ENCODE measurements at regions not wholly inside any gene's neighbourhood (a gene's known extent, or its start where the extent isn't known, plus 50 kb on each side); places are given as distances from the start of the nearest gene placed in this dataset.

GRCh38 chr18:6649421-6650126 is 79.9 kb upstream of the ARHGAP28 start:
- no peak for TF ChIP-seq POLR2A (IDR thresholded peaks at IDR 0.05)
- intact Hi-C loops (cut with DNase I) = no loop called here

GRCh38 chr18:6650127-6650507 is 79.4 kb upstream of the ARHGAP28 start:
- peak overlapping the region in 3 of 4 donors; percentile 38 to 58 (median 55) for H3K27ac ChIP-seq
- DNase-seq (peak; percentile 79 to 87 (median 82)), ATAC-seq (peak; percentile 96)
- no peaks in the 10 kb centered on the region for H3K36me3 ChIP-seq (replicated peaks in 1 of 2; ENCODE audit: insufficient read depth in 1 of 2, low read depth in 2 of 2)
- H3K27me3 ChIP-seq = no peaks in the 10 kb centered on the region
- intact Hi-C loops (cut with DNase I) = no loop called here
- H3K9me3 ChIP-seq = no peaks in the 10 kb centered on the region
- no peak overlapping the region for H3K4me3 ChIP-seq
- peaks cover 34% of the 10 kb centered on the region for H3K4me1 ChIP-seq
- WGBS, 2 donors = 8 to 10% methylated on average over 3 of the region's 3 CpGs
- TF ChIP-seq CTCF (IDR thresholded peaks at IDR 0.05) (no peak), POLR2A (IDR thresholded peaks at IDR 0.05) (no peak)

More at GRCh38 chr18:6649421-6650126, 79.9 kb upstream of the ARHGAP28 start:
- Histone ChIP-seq H3K27ac (no peak overlapping the region), H3K4me3 (no peak overlapping the region), H3K9me3 (no peaks in the 10 kb centered on the region), H3K4me1 (peaks cover 34% of the 10 kb centered on the region), H3K27me3 (no peaks in the 10 kb centered on the region), H3K36me3 (replicated peaks in 1 of 2; ENCODE audit: insufficient read depth in 1 of 2, low read depth in 2 of 2) (no peaks in the 10 kb centered on the region)
- no peak for DNase-seq
- no peak for ATAC-seq
- WGBS, 2 donors = 52 to 60% methylated on average over 3 of the region's 3 CpGs

GRCh38 chr18:6650747-6651146 is 78.8 kb upstream of the ARHGAP28 start:
- peak overlapping the region in 3 of 4 donors; percentile 38 to 58 (median 55) for H3K27ac ChIP-seq

GRCh38 chr18:6652098-6652497 is 77.4 kb upstream of the ARHGAP28 start:
- H3K36me3 ChIP-seq (replicated peaks in 1 of 2; ENCODE audit: insufficient read depth in 1 of 2, low read depth in 2 of 2) = no peaks in the 10 kb centered on the region
- no peak overlapping the region for H3K4me3 ChIP-seq
- intact Hi-C loops (cut with DNase I) = no loop called here
- DNase-seq (no peak), ATAC-seq (no peak)
- H3K4me1 ChIP-seq = peaks cover 34% of the 10 kb centered on the region
- no peaks in the 10 kb centered on the region for H3K27me3 ChIP-seq
- H3K9me3 ChIP-seq = no peaks in the 10 kb centered on the region
- TF ChIP-seq CTCF (IDR thresholded peaks at IDR 0.05) = no peak
- TF ChIP-seq POLR2A (IDR thresholded peaks at IDR 0.05) = no peak
- H3K27ac ChIP-seq = no peak overlapping the region

More at GRCh38 chr18:6650747-6651146, 78.8 kb upstream of the ARHGAP28 start:
- 59 to 66% methylated on average over 6 of the region's 6 CpGs for WGBS, 2 donors
- no peak for TF ChIP-seq CTCF (IDR thresholded peaks at IDR 0.05)
- TF ChIP-seq POLR2A (IDR thresholded peaks at IDR 0.05) = no peak
- peaks cover 34% of the 10 kb centered on the region for H3K4me1 ChIP-seq
- ATAC-seq (no peak), DNase-seq (no peak)
- no peak overlapping the region for H3K4me3 ChIP-seq
- intact Hi-C loops (cut with DNase I) = no loop called here
- no peaks in the 10 kb centered on the region for H3K27me3 ChIP-seq
- no peaks in the 10 kb centered on the region for H3K36me3 ChIP-seq (replicated peaks in 1 of 2; ENCODE audit: insufficient read depth in 1 of 2, low read depth in 2 of 2)
- H3K9me3 ChIP-seq = no peaks in the 10 kb centered on the region

DNA sequence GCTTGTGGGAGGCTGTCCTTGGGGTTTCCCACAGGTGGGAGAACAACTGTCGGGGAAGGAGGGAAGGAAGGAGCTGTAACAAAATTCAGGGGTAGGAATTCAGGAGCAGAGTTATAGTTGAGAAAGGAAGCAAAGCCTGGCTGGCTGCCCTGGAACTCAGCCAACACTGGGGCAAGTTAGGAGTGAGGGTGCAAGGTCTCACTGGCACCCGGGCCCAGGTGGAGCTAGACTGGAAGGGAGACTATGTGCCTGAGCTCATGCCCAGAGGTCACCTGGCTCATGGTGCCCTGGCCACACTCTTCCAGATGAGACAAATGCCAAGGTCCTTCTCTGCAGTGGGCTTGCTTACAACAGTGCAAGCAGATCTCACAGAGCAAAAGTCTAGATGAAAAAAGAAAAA is 75.6 kb upstream of the ARHGAP28 start:
- no peak overlapping the region for H3K4me3 ChIP-seq
- H3K9me3 ChIP-seq = no peaks in the 10 kb centered on the region
- H3K27ac ChIP-seq = no peak overlapping the region
- intact Hi-C loops (cut with DNase I) = no loop called here
- ATAC-seq = no peak
- peak; percentile 5 to 34 (median 27) for DNase-seq
- peaks cover 34% of the 10 kb centered on the region for H3K4me1 ChIP-seq
- WGBS, 2 donors = 34 to 61% methylated on average over 2 of the region's 2 CpGs
- H3K27me3 ChIP-seq = no peaks in the 10 kb centered on the region
- TF ChIP-seq POLR2A (IDR thresholded peaks at IDR 0.05) (no peak), CTCF (IDR thresholded peaks at IDR 0.05) (no peak)
- no peaks in the 10 kb centered on the region for H3K36me3 ChIP-seq (replicated peaks in 1 of 2; ENCODE audit: insufficient read depth in 1 of 2, low read depth in 2 of 2)
